ENCODE measurements at regions not wholly inside any gene's neighbourhood (a gene's known extent, or its start where the extent isn't known, plus 50 kb on each side); places are given as distances from the start of the nearest gene placed in this dataset.
"Not testable (repeated sequence)": the region's sequence is repeated elsewhere in the genome, so short reads cannot be mapped to it uniquely, and the experiment has no call there.

DNA sequence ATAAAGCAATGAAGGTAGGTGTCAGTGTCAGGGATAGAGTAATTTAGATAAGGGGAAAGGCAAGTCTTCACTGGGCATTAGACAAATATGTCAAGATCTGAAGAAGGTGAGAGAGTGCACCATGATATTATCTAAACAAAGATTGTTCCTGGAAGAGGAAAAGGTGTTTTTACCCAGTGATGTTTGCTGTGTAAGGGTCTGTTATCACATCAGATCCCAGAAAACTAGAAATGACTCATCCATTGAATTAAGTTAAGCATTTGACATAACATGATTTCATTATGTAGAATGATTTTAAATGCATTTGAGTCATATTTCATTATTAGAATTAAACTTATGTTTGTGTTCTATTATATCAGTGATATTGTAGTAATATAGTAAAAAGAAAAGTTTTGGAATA lies 1279.5 kb upstream of the CITED2 start:
- TF ChIP-seq POLR2A (IDR thresholded peaks at IDR 0.05), result no peak
- TF ChIP-seq, protein P1, sequence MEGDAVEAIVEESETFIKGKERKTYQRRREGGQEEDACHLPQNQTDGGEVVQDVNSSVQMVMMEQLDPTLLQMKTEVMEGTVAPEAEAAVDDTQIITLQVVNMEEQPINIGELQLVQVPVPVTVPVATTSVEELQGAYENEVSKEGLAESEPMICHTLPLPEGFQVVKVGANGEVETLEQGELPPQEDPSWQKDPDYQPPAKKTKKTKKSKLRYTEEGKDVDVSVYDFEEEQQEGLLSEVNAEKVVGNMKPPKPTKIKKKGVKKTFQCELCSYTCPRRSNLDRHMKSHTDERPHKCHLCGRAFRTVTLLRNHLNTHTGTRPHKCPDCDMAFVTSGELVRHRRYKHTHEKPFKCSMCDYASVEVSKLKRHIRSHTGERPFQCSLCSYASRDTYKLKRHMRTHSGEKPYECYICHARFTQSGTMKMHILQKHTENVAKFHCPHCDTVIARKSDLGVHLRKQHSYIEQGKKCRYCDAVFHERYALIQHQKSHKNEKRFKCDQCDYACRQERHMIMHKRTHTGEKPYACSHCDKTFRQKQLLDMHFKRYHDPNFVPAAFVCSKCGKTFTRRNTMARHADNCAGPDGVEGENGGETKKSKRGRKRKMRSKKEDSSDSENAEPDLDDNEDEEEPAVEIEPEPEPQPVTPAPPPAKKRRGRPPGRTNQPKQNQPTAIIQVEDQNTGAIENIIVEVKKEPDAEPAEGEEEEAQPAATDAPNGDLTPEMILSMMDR (IDR thresholded peaks at IDR 0.05), result no peak
- Histone ChIP-seq H3K9me3 (no peaks in the 10 kb centered on the region), H3K36me3 (no peaks in the 10 kb centered on the region)

DNA sequence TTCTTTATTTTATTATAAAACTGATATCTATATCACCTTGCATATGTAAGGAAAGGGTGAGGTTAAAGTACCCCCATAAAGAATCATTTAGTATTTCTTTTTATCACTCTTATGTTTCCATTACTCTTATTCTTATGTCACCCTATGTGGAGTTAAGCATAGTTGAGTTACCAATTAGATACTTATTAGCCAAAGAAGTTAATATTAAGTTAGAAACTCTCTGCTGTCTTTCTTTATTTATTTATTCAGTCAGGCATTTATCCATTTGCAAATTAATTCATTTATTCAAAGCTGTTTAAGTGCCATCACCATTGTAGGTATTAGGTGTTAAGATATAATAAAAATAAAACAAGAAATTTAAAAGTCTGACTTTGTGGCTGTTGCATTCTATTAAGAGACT lies 1279.1 kb upstream of the CITED2 start:
- Histone ChIP-seq H3K9me3 (no peaks in the 10 kb centered on the region), H3K36me3 (no peaks in the 10 kb centered on the region), H3K4me3 (no peak overlapping the region), H3K4me1 (no peaks in the 10 kb centered on the region), H3K27ac (no peak overlapping the region), H3K27me3 (no peaks in the 10 kb centered on the region)
- DNase-seq, result no peak
- no peak for TF ChIP-seq POLR2A (IDR thresholded peaks at IDR 0.05)
- TF ChIP-seq, protein P1 (IDR thresholded peaks at IDR 0.05), result no peak

More for the DNA sequence above, 1279.5 kb upstream of the CITED2 start:
- no peak for DNase-seq
- H3K4me1 ChIP-seq, result no peaks in the 10 kb centered on the region
- H3K4me3 ChIP-seq, result no peak overlapping the region
- H3K27ac ChIP-seq, result no peak overlapping the region
- no peaks in the 10 kb centered on the region for H3K27me3 ChIP-seq

DNA sequence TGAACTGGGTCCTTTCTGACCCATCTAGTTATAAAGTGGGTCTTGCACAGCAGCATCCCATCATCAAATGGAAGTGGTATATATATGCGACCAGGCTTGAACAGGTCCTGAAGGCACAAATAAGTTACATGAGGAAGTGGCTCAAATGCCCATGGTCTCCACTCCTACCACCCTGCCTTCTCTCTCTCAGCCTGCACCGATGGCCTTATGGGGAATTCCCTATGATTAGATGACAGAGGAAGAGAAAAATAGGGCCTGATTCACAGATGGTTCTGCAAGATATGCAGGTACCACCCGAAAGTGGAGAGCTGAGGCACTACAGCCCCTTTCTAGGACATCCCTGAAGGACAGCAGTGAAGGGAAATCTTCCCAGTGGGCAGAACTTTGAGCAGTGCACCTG lies 1275.1 kb upstream of the CITED2 start:
- H3K4me1 ChIP-seq, H3K27me3 ChIP-seq, DNase-seq, H3K27ac ChIP-seq, H3K9me3 ChIP-seq, H3K36me3 ChIP-seq, H3K4me3 ChIP-seq: not testable (repeated sequence)

DNA sequence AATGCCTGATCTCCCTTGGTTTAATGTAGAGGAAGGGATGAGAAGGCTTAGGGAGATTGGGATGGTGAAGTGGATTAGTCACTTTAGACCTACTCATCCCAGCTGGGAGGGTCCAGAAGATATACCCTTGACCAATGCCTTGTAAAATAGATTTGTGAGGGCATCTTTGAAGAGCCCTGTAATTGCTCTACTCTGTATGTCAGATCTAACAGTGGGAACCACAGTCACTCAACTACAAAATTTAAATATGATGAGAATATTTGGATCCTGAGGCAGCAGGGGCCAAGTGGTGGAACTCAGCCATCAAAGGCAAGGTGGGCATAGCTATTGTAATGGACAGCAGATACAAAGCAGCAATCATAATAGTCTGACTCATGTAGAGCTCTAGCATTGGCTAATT lies 1272.9 kb upstream of the CITED2 start:
- not testable (repeated sequence) for H3K9me3 ChIP-seq, H3K27me3 ChIP-seq, H3K36me3 ChIP-seq, H3K4me1 ChIP-seq, H3K27ac ChIP-seq, H3K4me3 ChIP-seq, DNase-seq

DNA sequence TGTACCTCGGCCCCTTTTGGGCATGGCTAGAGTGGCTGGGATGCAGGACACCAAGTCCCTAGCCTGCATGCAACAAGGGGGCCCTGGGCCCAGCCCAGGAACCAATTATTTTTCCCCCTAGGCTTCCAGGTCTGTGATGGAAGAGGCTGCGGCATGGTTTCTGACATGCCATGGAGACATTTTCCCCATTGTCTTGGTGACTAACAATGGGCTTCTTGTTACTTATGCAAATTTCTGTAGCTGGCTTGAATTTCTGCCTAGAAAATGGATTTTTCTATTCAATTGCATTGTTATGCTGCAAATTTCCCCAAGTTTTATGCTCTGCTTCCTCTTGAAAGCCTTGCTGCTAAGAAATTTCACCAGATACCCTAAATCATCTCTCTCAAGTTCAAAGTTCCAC lies 1269.6 kb upstream of the CITED2 start:
- H3K36me3 ChIP-seq, result no peaks in the 10 kb centered on the region
- H3K27ac ChIP-seq, result no peak overlapping the region
- H3K27me3 ChIP-seq, result no peaks in the 10 kb centered on the region
- TF ChIP-seq POLR2A (IDR thresholded peaks at IDR 0.05), result no peak
- TF ChIP-seq, protein P1 (IDR thresholded peaks at IDR 0.05), result no peak
- no peak for DNase-seq
- no peaks in the 10 kb centered on the region for H3K9me3 ChIP-seq
- no peak overlapping the region for H3K4me3 ChIP-seq
- H3K4me1 ChIP-seq, result no peaks in the 10 kb centered on the region

DNA sequence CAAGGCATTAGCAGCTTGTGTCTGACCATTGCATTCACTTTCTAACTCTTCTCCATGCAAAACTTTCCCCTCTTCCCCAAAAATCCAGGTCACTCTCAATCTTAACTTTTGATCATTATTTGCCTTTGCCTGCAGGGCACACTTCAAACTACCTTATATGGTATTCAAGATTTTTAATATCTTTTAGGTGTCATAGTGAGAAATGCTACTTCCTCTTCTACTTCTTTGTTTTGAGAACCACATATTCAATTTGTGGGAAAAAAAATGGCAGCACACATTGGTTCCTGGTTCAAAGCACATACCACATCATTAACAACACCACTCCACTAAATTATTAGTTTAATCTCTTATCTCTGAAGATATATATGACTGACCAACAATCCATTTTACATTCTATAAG lies 1267.0 kb upstream of the CITED2 start:
- Histone ChIP-seq H3K27me3 (no peaks in the 10 kb centered on the region), H3K9me3 (no peaks in the 10 kb centered on the region), H3K4me1 (no peaks in the 10 kb centered on the region), H3K27ac (no peak overlapping the region), H3K4me3 (no peak overlapping the region), H3K36me3 (no peaks in the 10 kb centered on the region)
- DNase-seq, result no peak
- no peak for TF ChIP-seq POLR2A (IDR thresholded peaks at IDR 0.05)
- TF ChIP-seq, protein P1 (IDR thresholded peaks at IDR 0.05), result no peak

DNA sequence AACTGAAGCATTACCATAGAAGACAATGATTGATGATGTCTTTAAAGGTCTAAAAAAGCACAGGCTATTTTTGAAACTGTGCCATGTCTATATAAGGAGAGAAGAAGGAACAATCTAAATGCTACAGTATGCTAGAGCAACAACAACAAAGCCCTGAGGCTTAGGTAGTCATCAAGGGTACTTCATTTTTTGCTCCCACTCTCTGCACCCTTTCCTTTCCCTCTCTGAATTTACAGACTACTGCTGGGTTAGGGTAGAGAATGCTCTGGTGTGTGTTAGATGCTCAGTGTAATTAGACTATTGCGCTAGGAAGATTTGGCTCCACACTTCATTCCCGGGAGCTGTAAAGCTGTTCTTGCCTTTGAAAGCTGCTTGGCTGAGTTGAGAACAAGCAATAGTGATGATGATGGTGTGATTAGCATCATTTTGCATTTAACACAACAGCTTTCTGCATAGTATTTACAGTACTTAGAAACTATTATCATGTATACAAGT lies 1262.5 kb upstream of the CITED2 start:
- Histone ChIP-seq H3K9me3 (no peaks in the 10 kb centered on the region), H3K4me3 (no peak overlapping the region), H3K4me1 (no peaks in the 10 kb centered on the region), H3K27ac (no peak overlapping the region), H3K36me3 (no peaks in the 10 kb centered on the region), H3K27me3 (no peaks in the 10 kb centered on the region)
- no peak for TF ChIP-seq POLR2A (IDR thresholded peaks at IDR 0.05)
- TF ChIP-seq, protein P1 (IDR thresholded peaks at IDR 0.05), result no peak
- no peak for DNase-seq

All from Peyer's patch (tissue), 4 donors.